GM12874 (cell line): ENCODE measurements at regions not wholly inside any gene's neighbourhood (a gene's known extent, or its start where the extent isn't known, plus 50 kb on each side); places are given as distances from the start of the nearest gene placed in this dataset.

ENCODE experiments used
- CTCF ChIP-seq: IDR thresholded peaks from 2 replicates; pipeline ENCODE4 v1.5.1; 2011; ENCODE audit warnings: low read depth, mild to moderate bottlenecking, control low read depth, low read length, moderate library complexity; ENCODE audit not compliant: insufficient read depth

GRCh38 chr16:51816929-51817328 lies 665.9 kb upstream of the SALL1 start:
- TF ChIP-seq CTCF: no peak

GRCh38 chr16:51815523-51815922 lies 664.5 kb upstream of the SALL1 start:
- no peak for TF ChIP-seq CTCF

- no peak for TF ChIP-seq CTCF
These were observed 663.5 kb upstream of the SALL1 start for GRCh38 chr16:51814617-51815016.

- no peak for TF ChIP-seq CTCF
These were observed 662.5 kb upstream of the SALL1 start for GRCh38 chr16:51813609-51814008.

- no peak for TF ChIP-seq CTCF
These were observed 661.9 kb upstream of the SALL1 start for GRCh38 chr16:51812945-51813344.

- no peak for TF ChIP-seq CTCF
These were observed 656.5 kb upstream of the SALL1 start for GRCh38 chr16:51807551-51807950.

- TF ChIP-seq CTCF: no peak
These were observed 650.6 kb upstream of the SALL1 start for GRCh38 chr16:51801635-51802034.
